Fibroblast of the aortic adventitia (primary cell): ENCODE measurements at regions not wholly inside any gene's neighbourhood (a gene's known extent, or its start where the extent isn't known, plus 50 kb on each side); places are given as distances from the start of the nearest gene placed in this dataset.

ENCODE experiments used
- DNase-seq: peaks from one replicate; pipeline ENCODE4 v3.0.0-alpha.2; 2010; ENCODE audit warnings: low read depth
- H3K4me3 ChIP-seq: 2 replicates; pipeline ENCODE4 v1.5.1; 2011; ENCODE audit warnings: low read depth, mild to moderate bottlenecking, control low read depth, low read length, moderate library complexity
- TF ChIP-seq, protein P1 (sequence below): IDR thresholded peaks from 2 replicates; pipeline ENCODE4 v1.5.1; 2011; ENCODE audit warnings: mild to moderate bottlenecking, low read length, control low read depth, inconsistent platforms; ENCODE audit not compliant: insufficient read depth

DNA sequence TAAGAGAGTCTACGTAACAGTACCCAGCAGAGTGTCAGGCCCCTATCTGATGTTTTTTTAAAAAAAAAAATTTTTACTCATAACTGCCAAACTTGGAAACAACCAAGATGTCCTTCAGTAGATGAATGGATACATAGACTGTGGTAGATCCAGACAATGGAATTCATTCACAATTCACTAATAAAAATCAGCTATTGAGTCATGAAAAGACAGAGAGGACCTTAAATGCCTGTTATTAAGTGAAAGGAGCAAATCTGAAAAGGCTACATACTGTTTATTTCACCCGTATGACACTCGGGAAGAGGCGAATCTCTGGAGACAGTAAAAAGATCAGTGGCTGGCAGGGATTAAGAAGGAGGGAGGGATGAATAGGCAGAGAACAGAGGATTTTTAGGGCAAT is 541.4 kb upstream of the TENM4 start:
- no peak overlapping the region for H3K4me3 ChIP-seq
- TF ChIP-seq, protein P1, sequence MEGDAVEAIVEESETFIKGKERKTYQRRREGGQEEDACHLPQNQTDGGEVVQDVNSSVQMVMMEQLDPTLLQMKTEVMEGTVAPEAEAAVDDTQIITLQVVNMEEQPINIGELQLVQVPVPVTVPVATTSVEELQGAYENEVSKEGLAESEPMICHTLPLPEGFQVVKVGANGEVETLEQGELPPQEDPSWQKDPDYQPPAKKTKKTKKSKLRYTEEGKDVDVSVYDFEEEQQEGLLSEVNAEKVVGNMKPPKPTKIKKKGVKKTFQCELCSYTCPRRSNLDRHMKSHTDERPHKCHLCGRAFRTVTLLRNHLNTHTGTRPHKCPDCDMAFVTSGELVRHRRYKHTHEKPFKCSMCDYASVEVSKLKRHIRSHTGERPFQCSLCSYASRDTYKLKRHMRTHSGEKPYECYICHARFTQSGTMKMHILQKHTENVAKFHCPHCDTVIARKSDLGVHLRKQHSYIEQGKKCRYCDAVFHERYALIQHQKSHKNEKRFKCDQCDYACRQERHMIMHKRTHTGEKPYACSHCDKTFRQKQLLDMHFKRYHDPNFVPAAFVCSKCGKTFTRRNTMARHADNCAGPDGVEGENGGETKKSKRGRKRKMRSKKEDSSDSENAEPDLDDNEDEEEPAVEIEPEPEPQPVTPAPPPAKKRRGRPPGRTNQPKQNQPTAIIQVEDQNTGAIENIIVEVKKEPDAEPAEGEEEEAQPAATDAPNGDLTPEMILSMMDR: no peak
- no peak for DNase-seq

DNA sequence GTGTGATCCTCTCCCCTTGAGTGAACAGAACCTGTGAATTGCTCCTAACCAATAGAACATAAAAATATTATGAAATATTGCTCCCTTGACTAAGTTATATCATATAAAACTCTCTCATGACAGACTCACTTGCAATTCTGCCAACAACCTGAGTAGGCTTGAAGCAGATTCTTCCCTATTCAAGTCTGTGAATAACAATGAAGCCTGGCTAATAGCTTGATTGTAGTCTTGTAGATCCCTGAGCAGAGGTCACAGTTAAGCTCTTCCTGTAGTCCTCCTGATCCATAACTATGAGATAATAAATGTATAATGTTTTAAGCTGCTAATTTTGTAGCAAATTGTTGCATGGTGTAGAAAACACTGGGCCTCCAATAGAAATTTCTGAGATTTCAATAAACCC is 540.1 kb upstream of the TENM4 start:
- DNase-seq: no peak
- TF ChIP-seq, protein P1: no peak
- no peak overlapping the region for H3K4me3 ChIP-seq

DNA sequence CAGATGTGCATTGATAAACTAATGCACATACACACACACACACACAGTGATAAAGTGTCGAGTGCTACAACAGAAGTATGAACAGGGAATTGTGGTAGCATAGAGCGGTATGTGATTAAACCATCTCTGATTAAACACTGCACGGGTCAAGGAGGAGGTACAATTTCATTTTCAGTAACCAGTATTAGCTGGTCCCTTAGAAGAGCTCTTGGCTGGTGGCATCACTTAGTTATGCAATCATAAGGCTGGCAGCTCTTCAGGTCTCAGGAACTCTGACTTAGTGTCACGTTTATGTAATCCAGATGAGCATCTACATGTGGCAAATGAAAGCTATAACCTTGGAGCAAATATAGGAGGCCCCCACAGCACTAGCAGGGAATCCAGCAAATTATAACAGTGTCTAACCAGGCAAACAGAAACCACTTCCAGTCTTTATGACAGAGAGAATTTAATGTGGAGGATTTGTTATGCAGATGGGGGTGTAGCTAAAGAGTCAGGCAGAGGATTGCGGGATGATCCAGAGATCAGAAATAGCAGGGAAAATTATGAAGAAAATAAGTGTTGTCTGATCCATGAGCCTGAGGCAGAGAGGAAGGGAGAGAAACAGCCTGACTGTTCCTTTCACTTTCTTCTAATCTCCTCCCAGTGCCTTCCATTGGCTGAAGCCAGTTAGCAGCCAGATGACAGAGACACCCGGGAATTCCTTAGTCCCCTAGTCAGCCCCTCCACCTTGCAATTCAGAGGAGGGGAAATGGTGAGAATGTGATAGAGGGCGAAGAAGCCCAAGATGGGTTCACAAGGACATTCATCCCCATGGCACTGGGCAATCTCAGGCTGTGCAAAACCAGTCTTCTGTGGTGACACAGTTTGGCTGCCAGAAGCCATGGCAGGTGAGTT is 533.1 kb upstream of the TENM4 start:
- H3K4me3 ChIP-seq: no peak overlapping the region
- TF ChIP-seq, protein P1: no peak
- no peak for DNase-seq

DNA sequence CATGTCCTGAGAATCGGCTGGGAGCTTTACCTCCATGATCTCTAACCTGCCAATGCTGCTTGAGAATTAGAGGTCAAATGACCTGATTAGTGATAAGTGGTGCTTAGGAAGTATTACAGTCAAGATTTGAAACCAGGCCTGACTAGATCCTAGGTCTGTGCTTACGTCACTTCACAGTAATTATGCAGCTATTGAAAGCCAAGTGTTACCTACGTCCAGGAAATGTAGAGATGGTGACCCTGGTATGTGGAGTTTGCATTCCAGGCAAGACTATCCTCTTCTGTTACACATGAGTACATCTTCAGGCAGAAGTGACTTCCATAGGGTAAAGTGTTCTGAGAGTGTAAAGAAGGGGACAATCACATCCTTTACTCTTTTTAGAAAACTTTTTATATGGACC is 530.4 kb upstream of the TENM4 start:
- TF ChIP-seq, protein P1: no peak
- no peak for DNase-seq
- H3K4me3 ChIP-seq: no peak overlapping the region

DNA sequence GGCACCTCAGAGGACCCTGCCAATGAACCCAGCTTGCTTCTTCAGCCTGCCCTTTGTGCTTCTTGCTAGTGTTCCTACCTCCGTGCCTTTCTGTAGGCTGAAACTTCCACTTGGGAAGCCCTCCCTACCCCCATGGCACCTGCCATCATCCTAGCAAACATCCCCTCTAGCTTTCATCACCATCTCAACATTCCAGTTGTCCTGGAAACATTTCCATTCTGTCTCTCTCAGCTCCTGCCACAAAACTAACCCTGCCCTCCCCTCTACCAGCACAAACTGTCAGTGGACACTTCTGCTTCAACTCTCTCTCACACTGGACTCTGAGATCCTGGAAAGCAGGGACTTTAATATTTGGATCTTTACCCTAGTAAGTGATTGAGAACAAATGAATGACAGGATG is 525.8 kb upstream of the TENM4 start:
- DNase-seq: no peak
- TF ChIP-seq, protein P1: no peak

DNA sequence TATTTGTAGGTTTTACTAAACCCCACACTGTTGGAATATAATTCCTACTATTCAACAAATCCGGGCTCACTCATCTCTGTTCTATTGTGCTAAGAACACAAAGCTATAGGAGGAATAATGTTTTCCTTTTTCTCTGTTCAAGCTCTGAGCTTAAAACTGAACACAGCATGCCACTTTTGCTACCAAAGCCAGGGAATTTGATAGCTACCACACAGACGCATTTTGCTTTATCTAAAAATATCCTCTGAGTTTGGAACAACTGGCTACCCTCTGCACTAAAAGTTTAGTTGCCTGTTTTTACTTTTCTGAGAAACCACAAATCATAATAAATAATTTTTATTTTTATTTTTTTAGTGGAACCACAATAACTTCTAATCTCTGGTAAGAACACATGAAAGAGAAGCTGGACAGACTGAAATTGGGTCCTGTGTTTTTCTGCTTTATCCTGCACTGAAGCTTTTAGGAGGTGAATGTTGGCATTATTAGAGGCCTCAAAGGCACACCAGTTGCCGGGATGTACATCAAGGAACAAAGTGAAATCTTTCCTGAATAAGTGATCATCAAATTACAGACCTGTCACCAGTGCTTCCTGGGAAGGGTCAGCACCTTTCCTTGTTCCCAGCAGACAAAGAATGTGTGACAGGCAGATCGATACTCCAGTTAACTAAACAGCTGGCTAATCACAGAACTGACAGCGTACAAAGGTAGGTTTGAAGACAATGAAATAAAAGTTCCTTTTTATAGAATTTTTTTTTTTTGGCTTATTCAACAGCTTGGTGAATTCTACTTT is 523.2 kb upstream of the TENM4 start:
- DNase-seq: no peak
- H3K4me3 ChIP-seq: no peak overlapping the region
- TF ChIP-seq, protein P1: no peak

More for the DNA sequence above, 525.8 kb upstream of the TENM4 start:
- H3K4me3 ChIP-seq: no peak overlapping the region
